Liver (tissue), 8 donors: ENCODE measurements at regions not wholly inside any gene's neighbourhood (a gene's known extent, or its start where the extent isn't known, plus 50 kb on each side); places are given as distances from the start of the nearest gene placed in this dataset.
"Not testable (repeated sequence)": the region's sequence is repeated elsewhere in the genome, so short reads cannot be mapped to it uniquely, and the experiment has no call there.

Experiments used
- DNase-seq: peaks from one replicate; pipeline ENCODE4 v3.0.0-alpha.2; 2017; ENCODE audit warnings: low spot score
- H3K27ac ChIP-seq, 2 donors: one replicate each; pipeline ENCODE4 v1.7.0; 2013; ENCODE audit warnings: inconsistent platforms in 2 of 2, low read length in 2 of 2, control low read depth in 1 of 2, low read depth in 1 of 2, mild to moderate bottlenecking in 1 of 2
- H3K27me3 ChIP-seq, 4 donors: one replicate each; pipeline versions ENCODE4 v1.6.1 to v1.7.0; 2013; ENCODE audit warnings: low read length in 3 of 4, inconsistent platforms in 1 of 4, mild to moderate bottlenecking in 1 of 4, moderate library complexity in 1 of 4; ENCODE audit not compliant: control insufficient read depth in 4 of 4, insufficient read depth in 4 of 4
- H3K36me3 ChIP-seq, 4 donors: one replicate each; pipeline versions ENCODE4 v1.6.1 to v1.7.0; 2013; ENCODE audit warnings: low read length in 3 of 4, mild to moderate bottlenecking in 3 of 4, low read depth in 1 of 4, moderate library complexity in 1 of 4; ENCODE audit not compliant: control insufficient read depth in 4 of 4, insufficient read depth in 3 of 4
- H3K4me1 ChIP-seq, 4 donors: one replicate each; pipeline versions ENCODE4 v1.6.1 to v1.7.0; 2013; ENCODE audit warnings: low read length in 3 of 4, mild to moderate bottlenecking in 3 of 4, moderate library complexity in 1 of 4; ENCODE audit not compliant: control insufficient read depth in 4 of 4, insufficient read depth in 4 of 4
- H3K4me3 ChIP-seq, 3 donors: one replicate each; pipeline versions ENCODE4 v1.6.1 to v1.7.0; 2013; ENCODE audit warnings: low read length in 3 of 3, control low read depth in 1 of 3, low read depth in 1 of 3, mild to moderate bottlenecking in 1 of 3
- H3K9ac ChIP-seq, 2 donors: one replicate each; pipeline ENCODE4 v1.7.0; 2013; ENCODE audit warnings: low read length in 2 of 2, mild to moderate bottlenecking in 2 of 2, moderate library complexity in 2 of 2, control low read depth in 1 of 2, low read depth in 1 of 2
- H3K9me3 ChIP-seq, 4 donors: one replicate each; pipeline versions ENCODE4 v1.6.1 to v1.7.0; 2013; ENCODE audit warnings: low read length in 3 of 4; ENCODE audit not compliant: control insufficient read depth in 4 of 4
- ATF3 ChIP-seq: IDR thresholded peaks from 2 replicates; pipeline ENCODE4 v1.6.1; 2016; ENCODE audit warnings: antibody characterized with exemption
- EGR1 ChIP-seq, 2 donors: IDR thresholded peaks; 2 replicates each; pipeline ENCODE4 v1.6.1; 2016 to 2018; ENCODE audit warnings: antibody characterized with exemption in 2 of 2, low read depth in 2 of 2
- FOXA1 ChIP-seq: IDR thresholded peaks from 2 replicates; pipeline ENCODE4 v1.6.1; 2016; ENCODE audit warnings: antibody characterized with exemption
- FOXA2 ChIP-seq: IDR thresholded peaks from 2 replicates; pipeline ENCODE4 v1.6.1; 2016; ENCODE audit warnings: antibody characterized with exemption
- GABPA ChIP-seq, 2 donors: IDR thresholded peaks in 1 of 2; conservative IDR thresholded peaks in 1 of 2; 2 replicates each; pipeline ENCODE4 v1.6.1; 2016; ENCODE audit warnings: antibody characterized with exemption in 2 of 2, mild to moderate bottlenecking in 1 of 2, moderate library complexity in 1 of 2
- HNF4A ChIP-seq, 2 donors: conservative IDR thresholded peaks; 2 replicates each; pipeline ENCODE4 v1.6.1; 2016; ENCODE audit warnings: antibody characterized with exemption in 2 of 2, mild to moderate bottlenecking in 2 of 2
- HNF4G ChIP-seq: IDR thresholded peaks from 2 replicates; pipeline ENCODE4 v1.6.1; 2016; ENCODE audit warnings: antibody characterized with exemption
- JUND ChIP-seq, 2 donors: IDR thresholded peaks; 2 replicates each; pipeline ENCODE4 v1.6.1; 2016; ENCODE audit warnings: antibody characterized with exemption in 2 of 2
- NR2F2 ChIP-seq: IDR thresholded peaks from 2 replicates; pipeline ENCODE4 v1.6.1; 2016; ENCODE audit warnings: antibody characterized with exemption
- RAD21 ChIP-seq, 2 donors: IDR thresholded peaks; 2 replicates each; pipeline ENCODE4 v1.6.1; 2016; ENCODE audit warnings: antibody characterized with exemption in 2 of 2, mild to moderate bottlenecking in 2 of 2
- REST ChIP-seq: IDR thresholded peaks from 2 replicates; pipeline ENCODE4 v1.6.1; 2016; ENCODE audit warnings: antibody characterized with exemption, mild to moderate bottlenecking
- RXRA ChIP-seq, 2 donors: IDR thresholded peaks; 2 replicates each; pipeline ENCODE4 v1.6.1; 2017 to 2018; ENCODE audit warnings: antibody characterized with exemption in 2 of 2, mild to moderate bottlenecking in 1 of 2
- SP1 ChIP-seq: IDR thresholded peaks from 2 replicates; pipeline ENCODE4 v1.6.1; 2018; ENCODE audit warnings: antibody characterized with exemption, mild to moderate bottlenecking
- TAF1 ChIP-seq: conservative IDR thresholded peaks from 2 replicates; pipeline ENCODE4 v1.6.1; 2016; ENCODE audit warnings: antibody characterized with exemption, mild to moderate bottlenecking
- YY1 ChIP-seq: IDR thresholded peaks from 2 replicates; pipeline ENCODE4 v1.6.1; 2016; ENCODE audit warnings: antibody characterized with exemption, mild to moderate bottlenecking
- WGBS: extraction: QIAGEN DNeasy Blood & Tissue Kit; methylation state at CpG from one replicate; pipeline ENCODE4 v1.1.7; 2013; 5-methylcytosine and 5-hydroxymethylcytosine counted together
- TF ChIP-seq, protein P1 (sequence below): IDR thresholded peaks from 2 replicates; pipeline ENCODE4 v1.6.1; 2016; ENCODE audit warnings: antibody characterized with exemption
- TF ChIP-seq, protein P2 (sequence below): fragments of 150-350 bp; IDR thresholded peaks from 2 replicates; pipeline ENCODE4 v1.5.1; 2017; ENCODE audit warnings: improper control_type of control experiment, low read depth, low read length; ENCODE audit not compliant: missing input control
- TF ChIP-seq, protein P3 (sequence below): IDR thresholded peaks from 2 replicates; pipeline ENCODE4 v1.6.1; 2016; ENCODE audit warnings: antibody characterized with exemption
- donor health status: healthy.
- donor health status: healthy.
- donor health status: healthy.
- donor health status: healthy.
- donor health status: healthy.

GRCh38 chr22:48757581-48757980 lies 1070.1 kb downstream of the BRD1 start:
- no peaks in the 10 kb centered on the region for H3K4me1 ChIP-seq
- no peak overlapping the region for H3K9ac ChIP-seq
- peaks cover 0 to 4% (median 0%) of the 10 kb centered on the region in 4 donors for H3K27me3 ChIP-seq
- no peaks in the 10 kb centered on the region for H3K9me3 ChIP-seq
- DNase-seq: peak; percentile 17
- WGBS: 82% methylated on average over 7 of the region's 7 CpGs
- no peak overlapping the region for H3K27ac ChIP-seq
- no peaks in the 10 kb centered on the region for H3K36me3 ChIP-seq
- no peak overlapping the region for H3K4me3 ChIP-seq
- no peak for TF ChIP-seq TAF1
- TF ChIP-seq EGR1 (IDR thresholded peaks at IDR 0.05; ENCODE audit: low read depth in 2 of 2): no peak
- TF ChIP-seq NR2F2: no peak
- TF ChIP-seq GABPA (IDR thresholded peaks at IDR 0.05 in 1 of 2, conservative IDR thresholded peaks at IDR 0.05 in 1 of 2): no peak
- no peak for TF ChIP-seq JUND (IDR thresholded peaks at IDR 0.05)
- TF ChIP-seq YY1: no peak
- TF ChIP-seq RXRA (IDR thresholded peaks at IDR 0.05): no peak
- TF ChIP-seq HNF4G: no peak
- TF ChIP-seq, protein P1, sequence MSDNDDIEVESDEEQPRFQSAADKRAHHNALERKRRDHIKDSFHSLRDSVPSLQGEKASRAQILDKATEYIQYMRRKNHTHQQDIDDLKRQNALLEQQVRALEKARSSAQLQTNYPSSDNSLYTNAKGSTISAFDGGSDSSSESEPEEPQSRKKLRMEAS: no peak

GRCh38 chr22:48757135-48757534 lies 1070.5 kb downstream of the BRD1 start:
- H3K27me3 ChIP-seq, H3K36me3 ChIP-seq, DNase-seq, H3K9ac ChIP-seq, H3K27ac ChIP-seq, H3K4me1 ChIP-seq, H3K9me3 ChIP-seq, H3K4me3 ChIP-seq: not testable (repeated sequence)
- 16% methylated on average over 1 of the region's 1 CpG for WGBS

- H3K4me3 ChIP-seq: no peak overlapping the region
- H3K4me1 ChIP-seq: no peaks in the 10 kb centered on the region
- TF ChIP-seq ATF3 (no peak), FOXA2 (no peak), FOXA1 (no peak), YY1 (no peak), RXRA (IDR thresholded peaks at IDR 0.05) (no peak), GABPA (IDR thresholded peaks at IDR 0.05 in 1 of 2, conservative IDR thresholded peaks at IDR 0.05 in 1 of 2) (no peak), NR2F2 (no peak), EGR1 (IDR thresholded peaks at IDR 0.05; ENCODE audit: low read depth in 2 of 2) (no peak), HNF4A (conservative IDR thresholded peaks at IDR 0.05) (no peak), TAF1 (no peak), HNF4G (no peak), REST (no peak), RAD21 (IDR thresholded peaks at IDR 0.05) (no peak), JUND (IDR thresholded peaks at IDR 0.05) (no peak), SP1 (no peak)
- TF ChIP-seq, protein P2, sequence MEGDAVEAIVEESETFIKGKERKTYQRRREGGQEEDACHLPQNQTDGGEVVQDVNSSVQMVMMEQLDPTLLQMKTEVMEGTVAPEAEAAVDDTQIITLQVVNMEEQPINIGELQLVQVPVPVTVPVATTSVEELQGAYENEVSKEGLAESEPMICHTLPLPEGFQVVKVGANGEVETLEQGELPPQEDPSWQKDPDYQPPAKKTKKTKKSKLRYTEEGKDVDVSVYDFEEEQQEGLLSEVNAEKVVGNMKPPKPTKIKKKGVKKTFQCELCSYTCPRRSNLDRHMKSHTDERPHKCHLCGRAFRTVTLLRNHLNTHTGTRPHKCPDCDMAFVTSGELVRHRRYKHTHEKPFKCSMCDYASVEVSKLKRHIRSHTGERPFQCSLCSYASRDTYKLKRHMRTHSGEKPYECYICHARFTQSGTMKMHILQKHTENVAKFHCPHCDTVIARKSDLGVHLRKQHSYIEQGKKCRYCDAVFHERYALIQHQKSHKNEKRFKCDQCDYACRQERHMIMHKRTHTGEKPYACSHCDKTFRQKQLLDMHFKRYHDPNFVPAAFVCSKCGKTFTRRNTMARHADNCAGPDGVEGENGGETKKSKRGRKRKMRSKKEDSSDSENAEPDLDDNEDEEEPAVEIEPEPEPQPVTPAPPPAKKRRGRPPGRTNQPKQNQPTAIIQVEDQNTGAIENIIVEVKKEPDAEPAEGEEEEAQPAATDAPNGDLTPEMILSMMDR: no peak
- TF ChIP-seq, protein P1: no peak
- TF ChIP-seq, protein P3, sequence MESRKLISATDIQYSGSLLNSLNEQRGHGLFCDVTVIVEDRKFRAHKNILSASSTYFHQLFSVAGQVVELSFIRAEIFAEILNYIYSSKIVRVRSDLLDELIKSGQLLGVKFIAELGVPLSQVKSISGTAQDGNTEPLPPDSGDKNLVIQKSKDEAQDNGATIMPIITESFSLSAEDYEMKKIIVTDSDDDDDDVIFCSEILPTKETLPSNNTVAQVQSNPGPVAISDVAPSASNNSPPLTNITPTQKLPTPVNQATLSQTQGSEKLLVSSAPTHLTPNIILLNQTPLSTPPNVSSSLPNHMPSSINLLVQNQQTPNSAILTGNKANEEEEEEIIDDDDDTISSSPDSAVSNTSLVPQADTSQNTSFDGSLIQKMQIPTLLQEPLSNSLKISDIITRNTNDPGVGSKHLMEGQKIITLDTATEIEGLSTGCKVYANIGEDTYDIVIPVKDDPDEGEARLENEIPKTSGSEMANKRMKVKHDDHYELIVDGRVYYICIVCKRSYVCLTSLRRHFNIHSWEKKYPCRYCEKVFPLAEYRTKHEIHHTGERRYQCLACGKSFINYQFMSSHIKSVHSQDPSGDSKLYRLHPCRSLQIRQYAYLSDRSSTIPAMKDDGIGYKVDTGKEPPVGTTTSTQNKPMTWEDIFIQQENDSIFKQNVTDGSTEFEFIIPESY: no peak
- peak; percentile 24 for DNase-seq
- H3K36me3 ChIP-seq: no peaks in the 10 kb centered on the region
- WGBS: 86% methylated on average over 32 of the region's 32 CpGs
- no peak overlapping the region for H3K27ac ChIP-seq
- H3K9me3 ChIP-seq: no peaks in the 10 kb centered on the region
- H3K27me3 ChIP-seq: peaks cover 0 to 4% (median 0%) of the 10 kb centered on the region in 4 donors
- no peak overlapping the region for H3K9ac ChIP-seq
Observed at GRCh38 chr22:48756146-48757111, 1071.2 kb downstream of the BRD1 start.
